ENCODE measurements at regions not wholly inside any gene's neighbourhood (a gene's known extent, or its start where the extent isn't known, plus 50 kb on each side); places are given as distances from the start of the nearest gene placed in this dataset.

- DNase-seq, result no peak
Measured at GRCh38 chr5:160938532-160938931, 86.5 kb upstream of the ATP10B start.

GRCh38 chr5:160937570-160937969, 85.6 kb upstream of the ATP10B start:
- DNase-seq, result no peak

- no peak for DNase-seq
Measured at GRCh38 chr5:160935776-160936175, 83.8 kb upstream of the ATP10B start.

- DNase-seq, result no peak
Measured at GRCh38 chr5:160931283-160931682, 79.3 kb upstream of the ATP10B start.

GRCh38 chr5:160930406-160930805, 78.4 kb upstream of the ATP10B start:
- no peak for DNase-seq

GRCh38 chr5:160929906-160930305, 77.9 kb upstream of the ATP10B start:
- no peak for DNase-seq

GRCh38 chr5:160929360-160929759, 77.3 kb upstream of the ATP10B start:
- no peak for DNase-seq

GRCh38 chr5:160926428-160926827, 74.4 kb upstream of the ATP10B start:
- DNase-seq, result no peak

- DNase-seq, result no peak
Measured at GRCh38 chr5:160925281-160925680, 73.3 kb upstream of the ATP10B start.

GRCh38 chr5:160923936-160924710, 72.1 kb upstream of the ATP10B start:
- DNase-seq, result no peak

- no peak for DNase-seq
Measured at GRCh38 chr5:160923411-160923810, 71.4 kb upstream of the ATP10B start.

GRCh38 chr5:160922311-160922710, 70.3 kb upstream of the ATP10B start:
- DNase-seq, result no peak

GRCh38 chr5:160921423-160922285, 69.6 kb upstream of the ATP10B start:
- DNase-seq, result no peak

- DNase-seq, result no peak
Measured at GRCh38 chr5:160919626-160920025, 67.6 kb upstream of the ATP10B start.

GRCh38 chr5:160918386-160918785, 66.4 kb upstream of the ATP10B start:
- no peak for DNase-seq

- DNase-seq, result no peak
Measured at GRCh38 chr5:160906090-160906489, 54.1 kb upstream of the ATP10B start.

- no peak for DNase-seq
Measured at GRCh38 chr5:160905285-160905684, 53.3 kb upstream of the ATP10B start.

GRCh38 chr5:160904591-160904990, 52.6 kb upstream of the ATP10B start:
- no peak for DNase-seq

- no peak for DNase-seq
Measured at GRCh38 chr5:160903551-160903950, 51.5 kb upstream of the ATP10B start.

- DNase-seq, result no peak
Measured at GRCh38 chr5:160903076-160903475, 51.1 kb upstream of the ATP10B start.

Measured in activated CD4-positive, alpha-beta T cell treated with anti-CD3 and anti-CD28 coated beads for 48 hours (primary cell).